Karpas-422 (cell line): ENCODE measurements at regions not wholly inside any gene's neighbourhood (a gene's known extent, or its start where the extent isn't known, plus 50 kb on each side); places are given as distances from the start of the nearest gene placed in this dataset.
A peak's percentile ranks its signal among the peaks of the same experiment; 100 is the strongest.
"Not testable (repeated sequence)": the region's sequence is repeated elsewhere in the genome, so short reads cannot be mapped to it uniquely, and the experiment has no call there.

Experiments used
- DNase-seq: peaks from one replicate; pipeline ENCODE4 v3.0.0-alpha.2; 2015
- H2AFZ ChIP-seq: fragments of 200-600 bp; sonication (generic); 2 replicates; pipeline ENCODE4 v1.6.1; 2014; ENCODE audit warnings: antibody characterized with exemption, low read length, mixed read lengths
- H3K27ac ChIP-seq: fragments of 200-600 bp; sonication (generic); 2 replicates; pipeline ENCODE4 v1.5.1; 2014; ENCODE audit warnings: mild to moderate bottlenecking, low read length, moderate library complexity
- H3K27me3 ChIP-seq: fragments of 200-600 bp; sonication (generic); 2 replicates; pipeline ENCODE4 v1.6.1; 2014; ENCODE audit warnings: low read length, mixed read lengths
- H3K36me3 ChIP-seq: fragments of 200-600 bp; sonication (generic); 2 replicates; pipeline ENCODE4 v1.6.1; 2014; ENCODE audit warnings: low read length, mixed read lengths; ENCODE audit not compliant: insufficient read depth
- H3K4me1 ChIP-seq: fragments of 200-600 bp; sonication (generic); 2 replicates; pipeline ENCODE4 v1.6.1; 2014; ENCODE audit warnings: mild to moderate bottlenecking, low read length, mixed read lengths
- H3K4me2 ChIP-seq: fragments of 200-600 bp; sonication (generic); 2 replicates; pipeline ENCODE4 v1.6.1; 2014; ENCODE audit warnings: low read length, low read depth, mild to moderate bottlenecking; ENCODE audit not compliant: poor library complexity, severe bottlenecking
- H3K4me3 ChIP-seq: fragments of 200-600 bp; sonication (generic); 2 replicates; pipeline ENCODE4 v1.5.1; 2014; ENCODE audit warnings: mild to moderate bottlenecking, antibody characterized with exemption, low read length, mixed read lengths
- H3K79me2 ChIP-seq: fragments of 200-600 bp; sonication (generic); 2 replicates; pipeline ENCODE4 v1.6.1; 2014; ENCODE audit warnings: mild to moderate bottlenecking, low read length, mixed read lengths
- H3K9ac ChIP-seq: fragments of 200-600 bp; sonication (generic); 2 replicates; pipeline ENCODE4 v1.6.0; 2014; ENCODE audit warnings: low read length
- H3K9me2 ChIP-seq: fragments of 200-600 bp; sonication (generic), shearing (Covaris generic); replicated peaks from 2 replicates; pipeline ENCODE4 v1.6.0; 2014; ENCODE audit warnings: mild to moderate bottlenecking, low read length, moderate library complexity; ENCODE audit not compliant: insufficient read depth
- H3K9me3 ChIP-seq: fragments of 300-700, 200-600 bp; sonication (generic); 2 replicates; pipeline ENCODE4 v1.6.1; 2014; ENCODE audit warnings: low read length, mixed read lengths
- H4K20me1 ChIP-seq: fragments of 200-600 bp; sonication (generic); 2 replicates; pipeline ENCODE4 v1.6.1; 2014; ENCODE audit warnings: mild to moderate bottlenecking, antibody characterized with exemption, low read length, low read depth; ENCODE audit not compliant: insufficient read depth

- H3K27ac ChIP-seq: no peak overlapping the region
- H3K4me3 ChIP-seq: no peak overlapping the region
- no peaks in the 10 kb centered on the region for H3K4me1 ChIP-seq
- peaks cover 30% of the 10 kb centered on the region; the same call in 1 of the 2 replicates for H3K9me3 ChIP-seq
- no peaks in the 10 kb centered on the region for H3K36me3 ChIP-seq
- H3K79me2 ChIP-seq: no peaks in the 10 kb centered on the region
- H3K4me2 ChIP-seq: no peak overlapping the region
- H4K20me1 ChIP-seq: no peaks in the 10 kb centered on the region
- peak; percentile 57 for DNase-seq
- H3K9me2 ChIP-seq: no peaks in the 10 kb centered on the region
- no peak overlapping the region for H2AFZ ChIP-seq
- no peak overlapping the region for H3K9ac ChIP-seq
- no peaks in the 10 kb centered on the region for H3K27me3 ChIP-seq
Measured at GRCh38 chr10:108970016-108970415, 953.3 kb downstream of the XPNPEP1 start.

GRCh38 chr10:108966411-108966810 lies 956.9 kb downstream of the XPNPEP1 start:
- DNase-seq: no peak
- no peak overlapping the region for H2AFZ ChIP-seq
- no peak overlapping the region for H3K4me2 ChIP-seq
- no peaks in the 10 kb centered on the region for H4K20me1 ChIP-seq
- H3K27me3 ChIP-seq: no peaks in the 10 kb centered on the region
- H3K9me3 ChIP-seq: peaks cover 30% of the 10 kb centered on the region
- H3K4me3 ChIP-seq: no peak overlapping the region
- H3K9me2 ChIP-seq: no peaks in the 10 kb centered on the region
- no peak overlapping the region for H3K9ac ChIP-seq
- no peaks in the 10 kb centered on the region for H3K36me3 ChIP-seq
- H3K79me2 ChIP-seq: no peaks in the 10 kb centered on the region
- no peak overlapping the region for H3K27ac ChIP-seq
- no peaks in the 10 kb centered on the region for H3K4me1 ChIP-seq

GRCh38 chr10:108966005-108966404 lies 957.3 kb downstream of the XPNPEP1 start:
- Histone ChIP-seq H3K27ac (no peak overlapping the region), H3K9me3 (peaks cover 26% of the 10 kb centered on the region), H3K9me2 (no peaks in the 10 kb centered on the region), H3K4me2 (no peak overlapping the region), H3K79me2 (no peaks in the 10 kb centered on the region), H3K36me3 (no peaks in the 10 kb centered on the region), H3K27me3 (no peaks in the 10 kb centered on the region), H4K20me1 (no peaks in the 10 kb centered on the region), H3K9ac (no peak overlapping the region), H3K4me3 (no peak overlapping the region), H3K4me1 (no peaks in the 10 kb centered on the region), H2AFZ (no peak overlapping the region)
- DNase-seq: no peak

GRCh38 chr10:108962172-108962571 lies 961.1 kb downstream of the XPNPEP1 start:
- no peaks in the 10 kb centered on the region for H3K79me2 ChIP-seq
- H3K9me2 ChIP-seq: no peaks in the 10 kb centered on the region
- H2AFZ ChIP-seq: no peak overlapping the region
- H3K9me3 ChIP-seq: peaks cover 16% of the 10 kb centered on the region
- H3K4me1 ChIP-seq: no peaks in the 10 kb centered on the region
- H3K4me3 ChIP-seq: no peak overlapping the region
- no peak overlapping the region for H3K9ac ChIP-seq
- no peak for DNase-seq
- no peaks in the 10 kb centered on the region for H4K20me1 ChIP-seq
- no peak overlapping the region for H3K27ac ChIP-seq
- no peaks in the 10 kb centered on the region for H3K36me3 ChIP-seq
- H3K4me2 ChIP-seq: no peak overlapping the region
- H3K27me3 ChIP-seq: no peaks in the 10 kb centered on the region

GRCh38 chr10:108957681-108958080 lies 965.6 kb downstream of the XPNPEP1 start:
- Histone ChIP-seq H3K9me3 (peaks cover 10% of the 10 kb centered on the region), H3K36me3 (no peaks in the 10 kb centered on the region), H3K4me1 (no peaks in the 10 kb centered on the region), H3K9ac (no peak overlapping the region), H2AFZ (no peak overlapping the region), H3K79me2 (no peaks in the 10 kb centered on the region), H3K4me2 (no peak overlapping the region), H3K4me3 (no peak overlapping the region), H4K20me1 (no peaks in the 10 kb centered on the region), H3K27ac (no peak overlapping the region), H3K27me3 (no peaks in the 10 kb centered on the region), H3K9me2 (no peaks in the 10 kb centered on the region)
- DNase-seq: no peak

DNA sequence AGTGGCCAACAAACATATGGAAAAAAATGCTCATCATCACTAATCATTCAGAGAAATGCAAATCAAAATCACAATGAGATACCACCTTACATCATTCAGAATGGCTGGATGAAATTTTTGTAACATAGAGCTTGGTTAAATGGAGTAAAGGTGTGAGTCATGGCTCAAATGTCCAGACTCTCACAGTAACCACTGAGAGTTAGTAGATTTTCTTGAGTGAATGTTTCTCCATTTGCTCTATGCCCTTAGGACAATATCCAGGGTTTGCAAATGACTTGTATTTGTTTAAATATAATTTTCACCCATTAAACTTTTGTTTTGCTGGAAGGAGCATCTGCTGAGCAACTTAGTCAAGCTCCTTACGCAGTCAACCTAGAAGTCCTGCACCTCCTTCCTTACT lies 967.2 kb downstream of the XPNPEP1 start:
- H3K36me3 ChIP-seq: no peaks in the 10 kb centered on the region
- H3K4me3 ChIP-seq: no peak overlapping the region
- no peak overlapping the region for H3K27ac ChIP-seq
- DNase-seq: no peak
- no peaks in the 10 kb centered on the region for H3K9me2 ChIP-seq
- no peak overlapping the region for H3K9ac ChIP-seq
- H3K4me1 ChIP-seq: no peaks in the 10 kb centered on the region
- no peaks in the 10 kb centered on the region for H3K27me3 ChIP-seq
- H4K20me1 ChIP-seq: no peaks in the 10 kb centered on the region
- peaks cover 10% of the 10 kb centered on the region for H3K9me3 ChIP-seq
- H2AFZ ChIP-seq: no peak overlapping the region
- no peak overlapping the region for H3K4me2 ChIP-seq
- H3K79me2 ChIP-seq: no peaks in the 10 kb centered on the region

GRCh38 chr10:108920029-108920428 lies 1003.3 kb downstream of the XPNPEP1 start:
- H3K27me3 ChIP-seq, H4K20me1 ChIP-seq, H3K9ac ChIP-seq, H2AFZ ChIP-seq, DNase-seq, H3K4me3 ChIP-seq, H3K27ac ChIP-seq, H3K36me3 ChIP-seq, H3K79me2 ChIP-seq, H3K9me2 ChIP-seq, H3K4me2 ChIP-seq, H3K4me1 ChIP-seq: not testable (repeated sequence)
- peaks cover 25% of the 10 kb centered on the region for H3K9me3 ChIP-seq

- DNase-seq: no peak
- H3K36me3 ChIP-seq: no peaks in the 10 kb centered on the region
Measured at GRCh38 chr10:108913300-108913699, 1010.0 kb downstream of the XPNPEP1 start.

More at GRCh38 chr10:108913300-108913699, 1010.0 kb downstream of the XPNPEP1 start:
- H3K27ac ChIP-seq: no peak overlapping the region
- H3K27me3 ChIP-seq: no peaks in the 10 kb centered on the region
- no peaks in the 10 kb centered on the region for H3K4me1 ChIP-seq
- H3K4me3 ChIP-seq: no peak overlapping the region
- H3K79me2 ChIP-seq: no peaks in the 10 kb centered on the region
- H3K4me2 ChIP-seq: no peak overlapping the region
- no peaks in the 10 kb centered on the region for H4K20me1 ChIP-seq
- H3K9me2 ChIP-seq: no peaks in the 10 kb centered on the region
- H2AFZ ChIP-seq: no peak overlapping the region
- H3K9me3 ChIP-seq: peaks cover 17% of the 10 kb centered on the region
- no peak overlapping the region for H3K9ac ChIP-seq
